GM12865 (cell line): ENCODE measurements at regions not wholly inside any gene's neighbourhood (a gene's known extent, or its start where the extent isn't known, plus 50 kb on each side); places are given as distances from the start of the nearest gene placed in this dataset.

ENCODE experiments used
- DNase-seq: peaks from one replicate; pipeline ENCODE4 v3.0.0; 2010; ENCODE audit warnings: low read depth
- H3K4me3 ChIP-seq: 2 replicates; pipeline ENCODE4 v1.5.1; 2011; ENCODE audit warnings: mild to moderate bottlenecking, low read depth, low read length, control low read depth
- TF ChIP-seq, protein P1 (sequence below): IDR thresholded peaks from 2 replicates; pipeline ENCODE4 v1.5.1; 2011; ENCODE audit warnings: low read length, control low read depth, low read depth, inconsistent platforms; ENCODE audit not compliant: insufficient read depth; ENCODE audit errors: missing control alignments

DNA sequence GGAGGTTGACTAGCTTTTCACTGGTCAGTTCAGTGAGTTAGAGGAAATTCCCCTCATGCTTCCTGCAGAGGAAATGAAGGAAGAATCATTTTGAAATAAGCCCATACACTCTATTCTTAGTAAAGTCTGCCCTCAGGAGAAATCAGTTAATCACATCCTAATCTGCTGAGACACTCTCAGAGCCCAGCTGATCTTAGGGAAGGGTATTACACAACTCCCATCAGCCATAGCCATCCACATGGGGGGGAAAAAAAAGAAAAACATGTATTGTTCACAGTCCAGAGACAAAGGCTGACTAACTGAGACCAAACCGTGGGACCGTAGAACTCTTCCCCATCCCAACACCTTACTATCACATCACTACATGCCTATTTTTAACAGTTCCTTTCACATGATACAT lies 722.3 kb downstream of the CDH8 start:
- no peak overlapping the region for H3K4me3 ChIP-seq
- no peak for DNase-seq
- TF ChIP-seq, protein P1, sequence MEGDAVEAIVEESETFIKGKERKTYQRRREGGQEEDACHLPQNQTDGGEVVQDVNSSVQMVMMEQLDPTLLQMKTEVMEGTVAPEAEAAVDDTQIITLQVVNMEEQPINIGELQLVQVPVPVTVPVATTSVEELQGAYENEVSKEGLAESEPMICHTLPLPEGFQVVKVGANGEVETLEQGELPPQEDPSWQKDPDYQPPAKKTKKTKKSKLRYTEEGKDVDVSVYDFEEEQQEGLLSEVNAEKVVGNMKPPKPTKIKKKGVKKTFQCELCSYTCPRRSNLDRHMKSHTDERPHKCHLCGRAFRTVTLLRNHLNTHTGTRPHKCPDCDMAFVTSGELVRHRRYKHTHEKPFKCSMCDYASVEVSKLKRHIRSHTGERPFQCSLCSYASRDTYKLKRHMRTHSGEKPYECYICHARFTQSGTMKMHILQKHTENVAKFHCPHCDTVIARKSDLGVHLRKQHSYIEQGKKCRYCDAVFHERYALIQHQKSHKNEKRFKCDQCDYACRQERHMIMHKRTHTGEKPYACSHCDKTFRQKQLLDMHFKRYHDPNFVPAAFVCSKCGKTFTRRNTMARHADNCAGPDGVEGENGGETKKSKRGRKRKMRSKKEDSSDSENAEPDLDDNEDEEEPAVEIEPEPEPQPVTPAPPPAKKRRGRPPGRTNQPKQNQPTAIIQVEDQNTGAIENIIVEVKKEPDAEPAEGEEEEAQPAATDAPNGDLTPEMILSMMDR, result no peak

DNA sequence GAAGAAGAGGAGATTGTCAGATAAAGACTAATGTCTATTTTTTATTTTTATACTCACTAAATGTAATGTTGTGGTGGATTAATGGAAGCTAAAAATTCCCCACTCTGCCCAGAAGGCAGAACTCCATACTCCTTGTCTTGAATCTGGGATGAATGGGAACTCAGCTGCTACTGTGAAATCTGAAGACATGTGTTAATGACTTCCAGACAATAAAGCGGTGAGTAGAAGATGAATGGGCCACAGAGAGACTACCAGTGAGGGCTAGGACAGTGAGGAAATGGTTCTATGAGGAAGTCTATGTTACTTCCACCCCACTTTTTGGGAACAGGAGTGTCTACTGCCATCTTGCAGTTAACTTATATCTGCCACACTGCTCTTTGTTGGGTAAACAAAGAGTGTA lies 726.9 kb downstream of the CDH8 start:
- no peak overlapping the region for H3K4me3 ChIP-seq
- DNase-seq, result no peak
- TF ChIP-seq, protein P1, result no peak

DNA sequence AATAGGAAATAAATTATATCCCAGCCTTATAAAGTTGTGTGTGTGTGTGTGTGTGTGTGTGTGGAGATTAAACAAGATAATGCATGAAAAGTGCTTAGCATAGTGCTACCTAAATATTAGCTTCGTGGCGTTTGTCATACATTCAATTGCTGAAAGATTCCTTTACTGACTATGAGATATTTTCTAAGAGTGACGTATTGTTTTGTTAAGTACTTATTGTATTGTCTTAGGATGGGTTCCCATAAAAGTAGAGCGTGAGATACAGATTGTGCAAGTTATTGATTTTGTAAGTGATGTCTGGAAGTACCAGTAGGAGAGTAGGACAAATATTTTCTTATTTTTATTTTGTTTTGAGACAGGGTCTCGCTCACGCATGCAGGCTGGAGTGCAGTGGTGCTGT lies 730.0 kb downstream of the CDH8 start:
- TF ChIP-seq, protein P1, result no peak
- no peak overlapping the region for H3K4me3 ChIP-seq
- DNase-seq, result no peak

DNA sequence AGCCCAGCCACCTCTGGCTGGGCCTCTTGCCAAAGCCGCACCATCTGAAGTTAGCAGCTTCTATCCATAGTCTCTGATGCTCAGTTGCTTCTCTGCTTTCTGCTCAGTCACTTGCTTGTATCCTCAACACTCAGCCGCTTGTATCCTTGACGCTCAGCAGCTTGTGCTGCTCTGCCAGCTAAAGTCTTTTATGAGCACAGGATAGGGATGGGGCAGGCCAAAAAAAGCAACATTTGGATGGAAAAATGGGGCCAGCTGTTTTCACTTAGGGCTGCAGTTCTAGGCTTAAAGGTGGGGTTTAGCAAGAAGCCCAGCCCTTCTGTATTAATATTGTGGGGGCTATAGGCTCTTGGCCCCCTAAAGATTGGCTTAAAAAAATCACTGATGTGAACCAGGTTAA lies 739.4 kb downstream of the CDH8 start:
- no peak overlapping the region for H3K4me3 ChIP-seq
- DNase-seq, result no peak
- TF ChIP-seq, protein P1, result no peak

DNA sequence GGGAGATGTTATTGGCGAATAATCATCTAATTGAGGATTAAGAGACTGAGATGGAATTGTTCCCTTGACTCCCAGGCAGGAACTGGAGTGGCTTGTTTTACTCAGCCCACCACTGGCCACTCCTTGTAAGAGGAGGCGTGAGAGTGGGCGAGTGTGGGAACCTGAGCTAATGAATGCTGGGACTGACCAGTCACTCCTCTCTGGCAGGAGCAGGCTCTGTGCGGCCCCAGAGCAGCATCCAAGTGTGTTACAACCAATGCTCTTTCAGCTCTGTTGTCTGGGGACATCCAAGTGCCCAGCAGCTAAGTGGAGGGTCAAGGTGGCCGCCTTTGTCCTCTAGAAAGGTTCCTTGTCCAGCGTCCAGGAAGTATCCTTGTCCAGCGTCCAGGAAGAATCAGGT lies 739.9 kb downstream of the CDH8 start:
- TF ChIP-seq, protein P1, result no peak
- no peak overlapping the region for H3K4me3 ChIP-seq
- DNase-seq, result no peak

DNA sequence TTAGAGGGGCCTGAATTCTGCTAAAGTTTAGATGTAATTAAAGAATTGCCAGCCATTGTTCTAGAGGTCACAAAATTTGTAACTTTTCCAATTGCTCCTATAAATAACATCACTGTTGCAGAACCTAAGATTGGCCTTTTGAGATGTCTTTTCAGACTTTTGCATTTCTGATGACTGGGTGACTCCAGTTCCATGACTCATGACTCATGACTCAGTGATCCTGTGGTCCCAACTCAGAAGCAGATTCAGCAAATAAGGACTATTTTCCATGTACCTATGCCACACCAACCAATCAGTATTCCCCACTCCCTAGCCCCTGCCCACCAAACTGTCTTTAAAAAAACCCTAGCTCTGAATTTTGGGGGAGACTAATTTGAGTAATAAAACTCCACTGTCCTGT lies 740.9 kb downstream of the CDH8 start:
- no peak overlapping the region for H3K4me3 ChIP-seq
- DNase-seq, result no peak
- TF ChIP-seq, protein P1, result no peak

DNA sequence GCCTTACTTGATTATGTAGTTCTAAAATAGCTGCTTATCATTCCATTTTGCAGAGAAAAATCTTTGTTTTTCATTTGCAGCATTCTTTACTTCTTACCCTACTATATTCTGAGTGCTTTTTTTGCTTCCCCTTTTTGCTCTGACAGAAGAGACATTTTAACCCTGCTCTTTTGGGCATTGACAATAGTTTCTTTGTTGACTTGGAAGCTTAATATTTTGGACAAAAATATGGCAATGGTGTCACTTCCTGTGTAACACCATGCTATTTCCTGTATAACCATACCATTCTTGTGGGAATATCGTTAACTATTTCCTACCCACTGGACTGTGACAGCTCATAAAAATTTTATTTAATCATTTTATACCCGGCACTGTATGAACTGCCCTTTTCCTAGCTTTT lies 747.1 kb downstream of the CDH8 start:
- no peak overlapping the region for H3K4me3 ChIP-seq
- DNase-seq, result no peak
- TF ChIP-seq, protein P1, result no peak
